Gastroesophageal sphincter (tissue), 4 donors: ENCODE measurements at regions not wholly inside any gene's neighbourhood (a gene's known extent, or its start where the extent isn't known, plus 50 kb on each side); places are given as distances from the start of the nearest gene placed in this dataset.

Experiments
- ATAC-seq: fragments of 150-250 bp; one replicate; pipeline ENCODE4 v1.9.1; 2016; ENCODE audit warnings: mild to moderate bottlenecking, moderate library complexity
- H3K27ac ChIP-seq, 4 donors: fragments of 200-600 bp; sonication (generic) in 3 of 4; 1 replicate in 3 of 4; 2 replicates in 1 of 4; pipeline ENCODE4 v1.5.1; 2016 to 2019
- H3K27me3 ChIP-seq: fragments of 200-600 bp; sonication (generic); one replicate; pipeline ENCODE4 v1.5.1; 2019
- H3K36me3 ChIP-seq, 2 donors: fragments of 200-600 bp; sonication (generic); one replicate each; pipeline ENCODE4 v1.5.1; 2019; ENCODE audit warnings: control low read depth in 1 of 2
- H3K4me1 ChIP-seq, 3 donors: fragments of 200-600 bp; sonication (generic); 1 replicate in 2 of 3; 2 replicates in 1 of 3; pipeline ENCODE4 v1.5.1; 2016 to 2019; ENCODE audit warnings: control low read depth in 2 of 3
- H3K4me3 ChIP-seq, 2 donors: fragments of 200-600 bp; sonication (generic); one replicate each; pipeline ENCODE4 v1.5.1; 2019; ENCODE audit warnings: mild to moderate bottlenecking in 1 of 2, moderate library complexity in 1 of 2
- H3K9me3 ChIP-seq, 3 donors: fragments of 200-600 bp; sonication (generic); one replicate each; pipeline ENCODE4 v1.5.1; 2017 to 2019; ENCODE audit warnings: control low read depth in 2 of 3
- EP300 ChIP-seq: sonication (generic); formaldehyde crosslinking; IDR thresholded peaks from one replicate; pipeline ENCODE4 v1.6.1; 2017; ENCODE audit warnings: antibody characterized with exemption, mild to moderate bottlenecking
- POLR2A ChIP-seq, 2 donors: fragments of 450-650 bp; IDR thresholded peaks; one replicate each; pipeline ENCODE4 v1.6.1; 2017; ENCODE audit warnings: antibody characterized with exemption in 2 of 2, mild to moderate bottlenecking in 2 of 2, moderate library complexity in 1 of 2
- POLR2AphosphoS5 ChIP-seq: sonication (generic); formaldehyde crosslinking; IDR thresholded peaks from one replicate; pipeline ENCODE4 v1.6.1; 2017; ENCODE audit warnings: antibody characterized with exemption
- WGBS, 2 donors: methylation state at CpG; one replicate each; pipeline ENCODE4 v1.1.5; 2018; ENCODE audit warnings: low coverage in 1 of 2; 5-methylcytosine and 5-hydroxymethylcytosine counted together
- TF ChIP-seq, protein P1 (sequence below), 4 experiments: fragments of 200-600 bp in 2 of 4; fragments of 450-650 bp in 2 of 4; sonication (generic) in 1 of 4; IDR thresholded peaks; one replicate each; pipeline ENCODE4 v1.5.1; 2017 to 2019; ENCODE audit warnings: antibody characterized with exemption in 4 of 4, mild to moderate bottlenecking in 2 of 4, moderate library complexity in 2 of 4

DNA sequence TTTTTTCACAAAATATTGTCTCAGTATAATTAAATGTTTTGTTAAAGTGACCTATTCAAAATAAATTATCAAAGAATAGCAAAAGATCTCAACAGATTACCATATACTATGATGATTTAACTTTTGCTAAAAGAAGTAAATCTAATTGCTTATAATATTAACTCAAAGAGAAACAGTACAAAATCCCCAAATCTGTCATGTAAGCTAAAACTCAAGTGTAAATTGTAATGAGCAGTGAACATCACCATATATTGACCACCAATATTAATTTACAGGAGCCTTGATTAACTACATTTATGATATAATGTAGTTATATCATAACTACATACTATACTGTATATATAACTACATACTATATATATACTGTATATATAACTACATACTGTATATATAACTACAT lies 174.4 kb downstream of the SLC39A8 start:
- H3K27ac ChIP-seq: no peak overlapping the region
- H3K4me1 ChIP-seq: no peaks in the 10 kb centered on the region
- TF ChIP-seq POLR2AphosphoS5 (no peak), EP300 (no peak), POLR2A (IDR thresholded peaks at IDR 0.05) (no peak)
- TF ChIP-seq, protein P1, sequence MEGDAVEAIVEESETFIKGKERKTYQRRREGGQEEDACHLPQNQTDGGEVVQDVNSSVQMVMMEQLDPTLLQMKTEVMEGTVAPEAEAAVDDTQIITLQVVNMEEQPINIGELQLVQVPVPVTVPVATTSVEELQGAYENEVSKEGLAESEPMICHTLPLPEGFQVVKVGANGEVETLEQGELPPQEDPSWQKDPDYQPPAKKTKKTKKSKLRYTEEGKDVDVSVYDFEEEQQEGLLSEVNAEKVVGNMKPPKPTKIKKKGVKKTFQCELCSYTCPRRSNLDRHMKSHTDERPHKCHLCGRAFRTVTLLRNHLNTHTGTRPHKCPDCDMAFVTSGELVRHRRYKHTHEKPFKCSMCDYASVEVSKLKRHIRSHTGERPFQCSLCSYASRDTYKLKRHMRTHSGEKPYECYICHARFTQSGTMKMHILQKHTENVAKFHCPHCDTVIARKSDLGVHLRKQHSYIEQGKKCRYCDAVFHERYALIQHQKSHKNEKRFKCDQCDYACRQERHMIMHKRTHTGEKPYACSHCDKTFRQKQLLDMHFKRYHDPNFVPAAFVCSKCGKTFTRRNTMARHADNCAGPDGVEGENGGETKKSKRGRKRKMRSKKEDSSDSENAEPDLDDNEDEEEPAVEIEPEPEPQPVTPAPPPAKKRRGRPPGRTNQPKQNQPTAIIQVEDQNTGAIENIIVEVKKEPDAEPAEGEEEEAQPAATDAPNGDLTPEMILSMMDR (IDR thresholded peaks at IDR 0.05): no peak
- no peaks in the 10 kb centered on the region for H3K36me3 ChIP-seq
- no peaks in the 10 kb centered on the region for H3K27me3 ChIP-seq
- H3K9me3 ChIP-seq: no peaks in the 10 kb centered on the region
- H3K4me3 ChIP-seq: no peak overlapping the region
- ATAC-seq: no peak

DNA sequence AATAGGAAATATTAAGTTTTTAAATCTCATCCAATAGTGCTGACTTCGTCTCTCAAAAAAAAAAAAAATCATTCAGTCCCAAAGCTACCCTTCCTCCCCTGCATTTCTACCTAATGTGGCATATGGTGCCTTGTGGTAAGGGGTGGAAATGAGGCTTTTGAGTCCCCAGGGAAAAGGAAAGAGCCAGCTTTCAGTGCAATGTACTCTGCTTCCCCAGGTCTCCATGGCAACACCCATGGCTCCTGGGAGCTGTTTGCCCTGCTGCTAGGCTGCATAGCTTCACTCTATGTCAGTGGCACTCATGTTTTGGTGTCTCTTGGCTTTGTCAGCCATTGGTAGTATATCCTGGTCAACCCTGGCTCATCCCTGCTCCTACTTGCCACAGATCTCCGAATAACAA lies 175.9 kb downstream of the SLC39A8 start:
- H3K36me3 ChIP-seq: no peaks in the 10 kb centered on the region
- ATAC-seq: no peak
- 83 to 88% methylated on average over 1 of the region's 2 CpGs for WGBS, 2 donors
- TF ChIP-seq EP300 (no peak), POLR2AphosphoS5 (no peak), POLR2A (IDR thresholded peaks at IDR 0.05) (no peak)
- TF ChIP-seq, protein P1 (IDR thresholded peaks at IDR 0.05): no peak
- no peaks in the 10 kb centered on the region for H3K27me3 ChIP-seq
- no peak overlapping the region for H3K4me3 ChIP-seq
- H3K9me3 ChIP-seq: no peaks in the 10 kb centered on the region
- H3K4me1 ChIP-seq: no peaks in the 10 kb centered on the region
- no peak overlapping the region for H3K27ac ChIP-seq

DNA sequence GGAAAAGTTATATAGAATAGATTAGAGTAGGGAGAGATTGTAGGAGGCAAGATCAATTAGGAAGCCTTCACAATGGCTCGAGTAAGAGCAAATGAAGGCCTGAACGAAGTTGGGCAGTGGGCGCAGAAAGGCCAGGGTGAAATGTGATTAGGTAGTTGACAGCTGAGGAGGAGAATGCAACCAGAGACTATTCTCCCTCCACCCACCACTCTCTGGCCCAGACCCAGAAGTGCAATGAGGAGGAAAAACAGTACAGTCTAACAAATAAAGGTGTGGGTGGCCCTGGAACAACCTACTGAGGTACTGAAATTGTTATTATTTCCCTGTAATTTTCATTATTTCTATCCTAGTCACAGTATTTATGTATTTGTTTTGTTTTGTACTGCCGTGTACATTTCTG lies 176.7 kb downstream of the SLC39A8 start:
- H3K36me3 ChIP-seq: no peaks in the 10 kb centered on the region
- 67 to 79% methylated on average over 1 to 4 of the region's 4 CpGs for WGBS, 2 donors
- no peaks in the 10 kb centered on the region for H3K4me1 ChIP-seq
- H3K27ac ChIP-seq: no peak overlapping the region
- H3K4me3 ChIP-seq: no peak overlapping the region
- H3K27me3 ChIP-seq: no peaks in the 10 kb centered on the region
- ATAC-seq: no peak
- no peaks in the 10 kb centered on the region for H3K9me3 ChIP-seq
- TF ChIP-seq POLR2A (IDR thresholded peaks at IDR 0.05) (no peak), EP300 (no peak), POLR2AphosphoS5 (no peak)
- TF ChIP-seq, protein P1 (IDR thresholded peaks at IDR 0.05): no peak

DNA sequence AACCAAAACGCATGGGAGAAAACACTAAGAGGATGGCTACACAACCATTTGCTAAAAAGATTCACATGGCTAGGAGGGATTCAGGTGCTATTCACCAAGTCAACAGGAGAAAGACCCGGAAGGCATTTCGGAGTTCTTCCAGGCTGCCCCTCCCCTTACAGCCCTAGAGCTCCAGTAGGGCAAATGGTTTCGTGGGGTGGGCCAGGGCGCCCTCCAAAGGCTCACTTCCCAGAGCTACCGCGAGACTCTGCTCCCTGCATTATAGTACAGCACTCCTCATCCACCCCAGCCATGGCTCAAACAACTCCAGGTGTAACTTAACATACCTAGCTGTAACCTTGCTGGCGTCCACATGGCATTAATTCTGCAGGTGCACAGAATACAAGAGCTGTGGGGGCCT lies 179.7 kb downstream of the SLC39A8 start:
- no peak for TF ChIP-seq EP300
- H3K9me3 ChIP-seq: no peaks in the 10 kb centered on the region
- H3K27ac ChIP-seq: no peak overlapping the region
- 97 to 100% methylated on average over 1 to 3 of the region's 8 CpGs for WGBS, 2 donors
- H3K4me3 ChIP-seq: no peak overlapping the region
- H3K4me1 ChIP-seq: no peaks in the 10 kb centered on the region
- ATAC-seq: no peak
- no peaks in the 10 kb centered on the region for H3K27me3 ChIP-seq
- H3K36me3 ChIP-seq: no peaks in the 10 kb centered on the region

DNA sequence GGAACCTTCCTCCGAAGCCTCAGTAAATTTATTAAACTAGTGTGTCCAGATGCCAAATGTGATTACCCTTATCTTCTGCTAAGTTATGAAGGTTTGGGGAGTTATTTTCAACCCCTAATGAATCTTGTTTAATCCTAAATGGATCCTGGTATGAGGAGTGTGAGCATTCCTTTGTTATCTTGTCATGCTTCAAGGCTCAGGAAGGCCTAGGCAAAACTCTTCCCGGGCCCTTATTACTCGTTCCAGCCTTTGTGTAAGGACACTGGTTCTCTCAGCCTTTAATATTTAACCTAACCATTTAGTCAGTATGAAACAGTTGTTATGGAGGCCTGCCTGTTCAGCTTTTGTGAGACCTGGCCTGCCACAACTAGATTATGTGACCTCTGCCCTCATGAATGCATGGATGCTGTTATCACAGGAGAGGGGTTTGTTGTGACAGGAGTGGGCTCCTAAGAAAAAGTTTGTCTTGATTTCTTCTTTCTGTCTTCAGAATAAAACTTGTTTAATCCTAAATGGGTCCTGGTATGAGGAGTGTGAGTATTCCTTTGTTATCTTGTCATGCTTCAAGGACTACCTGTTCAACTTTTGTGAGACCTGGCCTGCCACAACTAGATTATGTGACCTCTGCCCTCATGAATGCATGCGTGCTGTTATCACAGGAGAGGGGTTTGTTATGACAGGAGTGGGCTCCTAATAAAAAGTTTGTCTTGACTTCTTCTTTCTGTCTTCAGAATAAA lies 181.7 kb downstream of the SLC39A8 start:
- Histone ChIP-seq H3K27me3 (no peaks in the 10 kb centered on the region), H3K9me3 (no peaks in the 10 kb centered on the region), H3K4me3 (no peak overlapping the region), H3K27ac (no peak overlapping the region), H3K36me3 (no peaks in the 10 kb centered on the region), H3K4me1 (no peaks in the 10 kb centered on the region)
- TF ChIP-seq, protein P1 (IDR thresholded peaks at IDR 0.05): no peak
- TF ChIP-seq POLR2AphosphoS5 (no peak), EP300 (no peak), POLR2A (IDR thresholded peaks at IDR 0.05) (no peak)
- no peak for ATAC-seq
- WGBS, 2 donors: 25 to 69% methylated on average over 4 of the region's 4 CpGs
